Activated CD8-positive, alpha-beta memory T cell treated with anti-CD3 and anti-CD28 coated beads for 1 hour (primary cell): ENCODE measurements at regions not wholly inside any gene's neighbourhood (a gene's known extent, or its start where the extent isn't known, plus 50 kb on each side); places are given as distances from the start of the nearest gene placed in this dataset.

Experiments
- DNase-seq, 2 donors: peaks; one replicate each; pipeline ENCODE4 v3.0.0-alpha.2; 2020; ENCODE audit warnings: low read depth in 1 of 2; ENCODE audit errors: extremely low read depth in 1 of 2

DNA sequence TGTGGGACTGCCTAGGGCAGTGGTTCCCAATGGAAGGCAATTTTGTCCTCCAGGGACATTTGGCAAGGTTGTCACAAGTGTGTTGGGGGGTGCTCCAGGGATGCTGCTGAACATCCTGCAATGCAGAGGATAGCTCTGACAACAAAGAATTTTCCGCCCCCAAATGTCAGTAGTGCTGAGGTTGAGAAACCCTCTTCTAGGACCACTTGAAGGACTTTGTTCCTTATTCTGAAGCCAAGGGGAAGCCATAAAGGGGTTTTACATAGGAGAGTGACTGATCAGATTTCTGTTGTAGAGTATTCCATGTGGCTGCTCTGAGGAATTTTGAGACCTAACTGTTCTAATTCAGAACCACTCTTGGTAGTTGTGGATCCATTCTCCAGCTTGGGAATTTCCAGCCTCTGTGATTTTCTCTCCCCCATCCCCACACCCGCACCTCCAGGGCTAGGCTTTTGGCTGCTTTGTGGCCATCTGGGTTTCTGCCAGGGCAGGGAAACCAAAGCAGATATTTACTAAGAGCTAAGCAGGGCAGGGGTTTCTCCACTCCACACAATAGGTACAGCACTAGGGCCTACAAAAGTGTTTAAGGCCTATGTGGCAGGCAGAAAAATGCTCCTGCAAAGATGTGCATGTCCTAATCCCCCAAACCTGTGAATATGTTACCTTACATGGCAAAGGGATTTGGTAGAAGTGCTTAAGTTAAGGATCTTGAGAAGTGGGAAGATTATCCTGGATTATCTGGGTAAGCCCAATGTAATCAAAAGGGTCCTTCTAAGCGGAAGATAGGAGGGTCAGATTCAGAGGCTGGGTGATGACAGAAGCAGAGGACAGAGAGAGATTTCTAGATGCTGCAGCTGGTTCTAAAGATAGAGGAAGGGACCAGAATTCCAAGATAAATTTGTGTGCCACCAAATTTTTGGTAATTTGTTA, 135.4 kb downstream of the TMEM17 start:
- DNase-seq: no peak

DNA sequence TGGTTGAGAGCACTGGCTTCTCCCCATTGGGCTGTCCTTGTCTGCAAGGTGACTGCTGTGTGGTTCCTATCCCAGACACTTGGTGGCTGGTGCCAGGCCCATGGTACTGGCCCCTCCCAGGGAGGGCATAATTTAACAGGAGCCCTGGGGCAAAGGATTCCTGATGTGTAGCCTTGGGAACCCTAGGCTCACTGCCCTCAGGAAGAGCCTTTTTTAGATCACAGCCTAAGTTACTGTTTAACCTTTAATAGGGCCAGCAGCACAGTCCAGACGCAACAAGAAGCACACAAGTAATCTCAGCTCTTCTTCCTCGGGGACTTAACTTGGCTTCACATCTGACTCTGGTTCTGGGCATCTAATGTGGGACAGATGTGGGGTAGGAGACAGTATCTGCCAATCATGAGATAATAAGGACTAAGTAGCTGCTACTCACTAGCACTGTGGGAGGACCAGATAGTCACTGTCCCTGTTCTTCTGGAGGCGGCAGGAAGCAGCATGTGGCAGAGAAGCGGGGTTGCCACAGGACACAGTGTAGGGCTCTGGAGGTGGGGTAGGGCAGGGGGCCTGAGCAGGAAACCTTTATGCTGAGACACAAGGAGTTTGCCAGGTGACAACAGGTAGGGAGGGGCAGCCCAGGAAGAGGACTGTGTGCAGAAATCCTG, 136.3 kb downstream of the TMEM17 start:
- no peak for DNase-seq

GRCh38 chr2:62364791-62365528, 141.0 kb downstream of the TMEM17 start:
- no peak for DNase-seq

DNA sequence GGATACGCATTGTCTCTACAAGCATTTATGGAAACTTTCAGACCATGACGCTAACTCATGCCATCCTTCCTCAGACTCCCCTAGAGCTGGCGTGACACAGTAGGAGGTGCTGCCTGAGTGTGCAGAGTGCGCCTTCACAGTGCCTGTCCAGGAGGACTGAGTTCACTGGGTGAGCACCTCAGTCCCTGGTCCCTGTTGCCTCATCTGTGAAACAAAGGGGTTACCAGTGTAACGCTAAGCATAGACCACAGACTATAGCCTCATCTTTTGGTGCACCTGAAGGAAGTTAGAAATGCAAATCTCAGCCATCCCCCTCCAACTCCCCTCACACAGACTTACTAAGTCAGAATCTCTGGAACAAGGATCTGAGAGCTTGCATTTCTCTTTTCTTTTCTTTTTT, 142.8 kb downstream of the TMEM17 start:
- no peak for DNase-seq

DNA sequence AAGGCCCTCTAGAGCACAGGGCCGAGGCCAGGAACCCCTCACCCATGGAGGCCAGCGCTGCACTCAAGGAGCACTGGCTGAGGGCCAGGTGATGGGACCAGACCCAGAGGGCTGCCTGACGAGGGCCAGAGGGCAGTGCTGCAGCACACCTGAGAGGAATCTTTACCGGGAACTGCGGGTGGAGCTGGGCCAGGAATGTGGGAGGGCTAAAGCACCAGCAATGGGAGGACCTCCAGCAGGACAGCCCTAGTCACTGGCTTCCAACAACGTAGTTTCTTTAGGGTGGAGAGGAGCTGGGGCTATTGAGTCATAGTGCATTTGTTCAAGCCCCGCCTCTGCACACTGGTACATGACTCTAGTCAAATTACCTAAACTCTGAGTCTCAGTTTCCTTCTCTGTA, 143.4 kb downstream of the TMEM17 start:
- no peak for DNase-seq

GRCh38 chr2:62361964-62362363, 144.0 kb downstream of the TMEM17 start:
- no peak for DNase-seq

- no peak for DNase-seq
These were observed 151.0 kb downstream of the TMEM17 start for GRCh38 chr2:62354771-62355561.

DNA sequence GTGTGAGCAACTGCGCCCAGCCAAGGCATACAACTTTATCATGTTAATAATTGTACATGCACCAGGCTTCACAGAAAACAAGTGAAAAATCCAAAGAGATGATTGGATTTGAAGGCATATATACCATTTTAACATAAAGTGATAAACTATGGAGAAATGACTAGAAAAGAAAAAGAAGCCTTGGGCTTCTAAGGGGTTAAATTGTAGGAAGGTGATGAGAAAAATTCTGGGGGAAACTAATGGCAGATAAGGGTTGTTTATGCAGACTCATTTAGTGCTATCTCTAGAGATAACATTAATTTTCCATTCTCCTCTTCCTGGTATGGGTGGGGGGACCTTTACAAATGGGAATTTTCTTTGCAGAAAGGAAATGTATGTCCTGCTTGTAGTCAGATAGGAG, 154.0 kb downstream of the TMEM17 start:
- no peak for DNase-seq

DNA sequence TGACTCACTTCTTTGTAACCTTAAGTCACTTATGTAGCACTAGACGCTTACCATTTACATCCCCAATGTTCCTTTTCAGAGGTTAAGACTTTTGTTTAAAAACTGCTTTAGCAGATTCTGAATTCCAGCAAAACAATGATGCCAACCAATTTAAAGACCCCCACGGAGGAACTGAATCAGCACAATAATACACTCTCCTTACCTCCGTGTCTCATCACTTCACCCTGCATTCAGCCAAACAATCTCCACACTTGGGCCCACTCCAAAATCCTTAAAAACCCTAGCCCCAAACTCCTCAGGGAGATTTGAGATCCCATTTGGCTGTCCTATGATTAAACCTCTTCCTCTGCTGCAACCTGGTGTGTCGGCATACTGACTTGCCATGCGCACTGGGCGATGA, 153.9 kb downstream of the B3GNT2 start:
- no peak for DNase-seq

- no peak for DNase-seq
These were observed 152.8 kb downstream of the B3GNT2 start for GRCh38 chr2:62348700-62349099.

DNA sequence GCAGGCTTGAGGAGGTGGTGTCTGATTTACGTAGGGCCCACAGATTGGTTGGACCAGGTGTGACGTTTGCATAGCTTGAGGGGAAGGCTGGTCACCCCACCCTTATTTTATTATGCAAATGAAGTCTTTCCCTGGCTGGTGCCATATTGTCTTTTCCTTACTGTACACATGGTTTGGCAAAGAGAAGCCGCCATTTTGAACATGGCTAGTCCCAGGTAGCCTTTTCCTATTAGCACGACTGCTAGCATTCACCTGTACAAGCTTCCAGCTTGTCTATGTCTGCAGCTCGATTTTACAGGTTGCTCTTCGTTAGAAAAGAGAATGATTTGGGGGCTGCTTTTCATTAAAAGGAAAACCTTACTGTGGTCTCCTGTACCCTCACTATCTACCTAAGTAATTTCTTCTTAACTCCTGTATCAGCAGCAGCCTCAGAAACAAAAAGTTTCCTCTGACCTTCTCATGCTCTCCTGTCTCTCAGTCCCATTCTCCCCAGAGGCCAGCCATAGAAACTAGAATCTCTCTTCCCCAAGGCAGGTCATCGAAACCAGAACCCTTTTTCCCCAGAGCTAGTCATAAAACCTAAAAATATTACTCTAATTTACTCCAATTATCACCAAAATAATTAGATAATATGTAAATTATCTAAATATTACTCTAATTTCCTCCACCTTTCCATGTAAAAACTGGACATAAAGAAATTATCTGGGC, 151.8 kb downstream of the B3GNT2 start:
- no peak for DNase-seq

DNA sequence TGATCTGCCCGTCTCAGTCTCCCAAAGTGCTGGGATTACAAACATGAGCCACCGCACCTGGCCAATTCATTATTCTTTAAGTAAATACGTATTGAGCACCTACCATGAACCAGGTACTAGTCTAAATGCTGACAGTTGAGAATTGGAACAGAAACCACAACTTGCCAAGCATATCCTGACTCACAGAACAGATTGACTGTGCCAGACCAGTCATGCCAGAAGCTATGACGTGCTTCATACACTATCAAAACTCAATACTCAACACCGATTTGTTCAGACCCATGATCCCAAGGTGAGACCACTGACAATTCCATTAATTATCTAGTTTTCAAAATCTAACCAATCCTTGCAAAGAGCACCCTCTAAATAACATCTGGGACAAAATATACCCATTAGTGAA, 148.6 kb downstream of the B3GNT2 start:
- no peak for DNase-seq

- no peak for DNase-seq
These were observed 147.9 kb downstream of the B3GNT2 start for GRCh38 chr2:62343636-62344337.

- no peak for DNase-seq
These were observed 147.3 kb downstream of the B3GNT2 start for GRCh38 chr2:62343206-62343605.

- DNase-seq: no peak
These were observed 145.1 kb downstream of the B3GNT2 start for GRCh38 chr2:62340994-62341484.

- no peak for DNase-seq
These were observed 143.9 kb downstream of the B3GNT2 start for GRCh38 chr2:62339837-62340236.

- no peak for DNase-seq
These were observed 143.5 kb downstream of the B3GNT2 start for GRCh38 chr2:62339413-62339812.

DNA sequence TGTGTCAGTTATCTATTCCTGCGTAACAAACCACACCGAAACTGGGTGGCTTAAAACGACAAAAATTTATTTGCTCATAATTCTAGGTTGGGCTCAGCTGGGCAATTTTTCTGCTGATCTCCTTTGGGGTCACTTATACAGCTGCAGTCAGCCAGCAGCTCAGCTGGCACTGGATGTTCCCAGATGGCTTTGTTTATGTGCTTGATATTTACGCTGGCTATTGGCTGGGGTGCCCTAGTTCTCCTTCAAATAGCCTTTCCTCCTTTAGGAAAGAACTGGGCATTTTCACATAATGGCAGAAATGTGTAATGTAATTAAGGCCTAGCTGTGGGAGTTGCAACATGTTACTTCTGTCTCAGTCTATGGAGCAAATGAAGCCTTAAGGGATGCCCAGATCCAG, 142.2 kb downstream of the B3GNT2 start:
- DNase-seq: no peak

- DNase-seq: no peak
These were observed 141.5 kb downstream of the B3GNT2 start for GRCh38 chr2:62337403-62337802.
